GM18858 (cell line): ENCODE measurements at regions not wholly inside any gene's neighbourhood (a gene's known extent, or its start where the extent isn't known, plus 50 kb on each side); places are given as distances from the start of the nearest gene placed in this dataset.

Experiments
- ATAC-seq: cut with Tn5 transposase; IDR thresholded peaks from one replicate; pipeline ENCODE4 v1.9.1; 2021; ENCODE audit not compliant: unreplicated experiment

- ATAC-seq, result no peak
Observed at GRCh38 chr9:106632621-106633020, 230.3 kb upstream of the ZNF462 start.

GRCh38 chr9:106634183-106634582, 228.8 kb upstream of the ZNF462 start:
- ATAC-seq, result no peak

- no peak for ATAC-seq
Observed at GRCh38 chr9:106634641-106635040, 228.3 kb upstream of the ZNF462 start.

- ATAC-seq, result no peak
Observed at GRCh38 chr9:106637486-106637885, 225.5 kb upstream of the ZNF462 start.

DNA sequence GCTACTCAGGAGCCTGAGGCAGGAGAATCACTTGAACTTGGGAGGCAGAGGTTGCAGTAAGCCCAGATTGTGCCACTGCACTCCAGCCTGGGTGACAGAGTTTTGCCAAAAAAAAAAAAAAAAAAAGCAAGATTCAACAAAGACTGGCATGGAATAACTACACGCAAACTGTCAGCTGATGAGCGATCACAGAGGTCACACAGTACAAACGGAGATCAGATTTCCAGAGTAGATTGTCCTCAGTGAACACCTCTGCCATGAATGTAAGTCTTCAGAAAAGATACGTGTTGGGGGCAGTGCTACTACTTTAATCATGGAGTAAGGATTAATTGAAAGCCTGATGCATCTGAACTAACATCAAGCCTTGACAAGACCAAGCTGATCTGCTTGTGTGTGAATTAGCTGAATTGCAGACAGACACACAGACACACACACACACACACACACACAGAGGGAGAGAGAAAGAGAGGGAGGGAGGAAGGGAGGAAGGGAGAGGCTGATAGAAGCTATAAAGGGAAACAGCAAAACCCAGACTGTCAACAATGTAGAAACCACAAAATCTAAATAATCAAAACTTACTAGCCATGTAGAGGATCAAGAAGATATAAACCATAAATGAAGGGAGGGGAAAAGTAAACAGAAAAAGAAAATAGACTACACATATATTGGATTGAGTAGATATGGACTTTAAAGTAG, 222.9 kb upstream of the ZNF462 start:
- no peak for ATAC-seq

DNA sequence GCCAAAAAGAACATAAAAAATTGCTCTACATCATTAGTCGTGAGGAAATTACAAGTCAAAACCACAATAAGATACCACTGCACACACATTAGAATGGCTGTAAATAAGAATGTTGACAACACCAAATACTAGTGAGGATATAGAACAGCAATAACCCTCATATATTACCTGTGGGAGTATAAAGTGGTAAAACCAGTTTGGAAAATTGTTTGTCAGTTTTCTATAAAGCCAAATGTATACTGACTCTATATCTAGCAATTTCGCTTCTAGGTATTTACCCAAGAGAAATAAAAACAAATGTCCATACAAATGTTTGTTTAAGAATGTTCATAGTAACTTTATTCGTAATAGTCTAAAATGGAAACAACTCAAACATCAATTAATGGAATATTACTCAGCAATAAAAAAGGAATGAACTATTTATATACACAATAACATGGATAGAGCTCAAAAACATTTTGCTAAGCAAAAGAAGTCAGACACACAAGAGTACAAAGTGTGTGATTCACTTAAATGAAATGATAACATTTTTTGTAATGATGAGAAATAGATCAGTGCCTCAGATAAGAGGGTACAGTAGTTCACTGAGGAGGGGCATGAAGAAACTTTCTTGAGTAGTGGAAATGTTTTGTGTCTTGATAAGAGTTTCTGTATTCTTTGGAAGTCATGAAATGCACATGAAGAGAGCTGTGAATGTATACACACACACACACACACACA, 219.6 kb upstream of the ZNF462 start:
- no peak for ATAC-seq

DNA sequence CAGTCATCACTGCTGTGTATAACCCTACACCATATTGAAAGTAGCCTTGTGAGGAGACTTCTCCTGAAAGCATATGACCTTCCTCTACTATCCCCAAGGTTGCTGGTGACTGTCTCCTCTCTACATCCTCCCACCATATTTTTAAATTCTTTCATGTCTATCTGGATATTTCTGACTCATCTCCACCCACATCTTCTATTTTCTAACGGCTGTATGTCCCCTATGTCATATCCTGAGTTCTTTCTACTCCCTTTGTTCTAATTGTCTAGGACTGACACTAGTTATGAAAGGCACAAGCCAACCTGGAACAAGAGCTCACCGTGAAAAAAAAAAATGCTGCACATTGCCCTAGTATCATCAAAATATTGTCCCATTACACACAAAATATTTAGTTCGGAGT, 218.3 kb upstream of the ZNF462 start:
- ATAC-seq, result no peak

GRCh38 chr9:106648799-106649198, 214.2 kb upstream of the ZNF462 start:
- ATAC-seq, result no peak

DNA sequence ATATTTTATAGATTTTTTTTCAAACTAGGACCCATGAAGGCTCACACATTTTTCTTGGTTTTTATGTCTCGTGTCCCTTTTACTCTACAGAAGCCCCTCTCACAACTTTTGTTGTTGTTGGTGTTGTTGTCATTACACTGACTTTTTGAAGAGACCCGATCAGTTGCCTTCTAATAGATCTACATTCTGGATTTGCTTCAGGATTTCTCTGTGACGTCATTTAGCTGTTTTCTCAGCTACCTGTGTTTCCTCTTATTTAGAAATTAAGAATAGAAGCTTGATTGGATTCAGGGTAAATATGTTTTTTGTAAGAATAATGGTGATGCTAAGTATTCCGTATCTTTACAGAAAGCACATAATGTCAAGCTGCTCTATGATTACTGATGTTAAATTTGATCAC, 213.3 kb upstream of the ZNF462 start:
- ATAC-seq, result no peak

DNA sequence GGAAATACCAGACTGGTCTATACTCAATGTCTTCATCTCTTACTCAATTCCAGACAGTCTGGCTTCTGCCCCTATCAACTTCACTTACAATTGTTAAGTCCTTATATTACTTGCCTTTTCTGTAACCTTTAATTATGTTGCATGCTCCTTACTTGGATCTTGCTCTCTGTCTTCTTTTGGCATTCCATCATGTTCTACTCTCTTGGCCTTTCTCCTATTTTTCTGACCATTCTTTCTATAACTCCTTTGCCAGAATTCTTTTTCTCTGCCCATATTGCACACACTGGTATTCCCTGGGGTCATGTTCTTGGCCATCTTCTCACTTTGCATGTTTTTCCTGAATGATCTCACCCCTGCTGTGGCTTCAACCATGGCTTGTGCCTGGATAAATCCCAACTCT, 209.8 kb upstream of the ZNF462 start:
- ATAC-seq, result no peak

GRCh38 chr9:106655966-106656365, 207.0 kb upstream of the ZNF462 start:
- no peak for ATAC-seq

- no peak for ATAC-seq
Observed at GRCh38 chr9:106657926-106658325, 205.0 kb upstream of the ZNF462 start.

DNA sequence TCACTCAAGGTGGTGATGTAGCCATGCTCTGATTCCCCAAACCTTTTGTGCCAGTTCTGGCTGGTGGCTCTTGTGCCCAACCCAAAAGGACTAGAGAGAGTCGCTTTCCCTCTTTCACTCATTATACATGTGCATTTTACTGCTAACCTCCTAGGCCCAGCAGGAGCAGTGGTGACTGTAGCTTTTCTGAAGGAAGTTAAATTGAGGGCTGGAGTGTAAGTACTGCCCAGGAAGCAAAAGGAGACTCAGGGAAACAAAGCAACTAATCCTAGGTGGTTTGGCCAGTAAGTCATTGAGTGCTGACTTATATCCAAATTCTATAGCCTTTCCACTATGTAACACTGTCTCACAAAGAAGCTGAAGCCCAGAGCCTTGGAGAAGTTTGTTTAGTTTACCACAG, 194.4 kb upstream of the ZNF462 start:
- ATAC-seq, result no peak

DNA sequence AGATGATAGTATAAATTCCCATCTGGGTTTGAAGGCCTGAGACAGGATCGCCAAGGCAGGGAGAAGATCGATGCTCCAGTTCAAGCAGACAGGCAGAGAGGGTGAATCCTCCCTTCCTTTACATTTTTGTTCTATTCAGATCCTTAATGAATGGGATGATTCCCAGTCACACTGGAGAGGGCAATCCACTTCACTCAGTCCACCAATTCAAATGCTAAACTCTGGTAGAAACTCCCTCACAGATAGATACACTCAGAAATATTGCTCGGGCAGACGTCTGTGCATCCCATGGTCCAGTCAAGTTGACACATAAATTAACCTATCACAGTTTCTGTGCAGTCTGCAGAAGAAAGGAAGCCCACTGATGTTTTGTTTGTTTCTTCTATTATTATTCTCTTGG, 193.1 kb upstream of the ZNF462 start:
- ATAC-seq, result no peak

DNA sequence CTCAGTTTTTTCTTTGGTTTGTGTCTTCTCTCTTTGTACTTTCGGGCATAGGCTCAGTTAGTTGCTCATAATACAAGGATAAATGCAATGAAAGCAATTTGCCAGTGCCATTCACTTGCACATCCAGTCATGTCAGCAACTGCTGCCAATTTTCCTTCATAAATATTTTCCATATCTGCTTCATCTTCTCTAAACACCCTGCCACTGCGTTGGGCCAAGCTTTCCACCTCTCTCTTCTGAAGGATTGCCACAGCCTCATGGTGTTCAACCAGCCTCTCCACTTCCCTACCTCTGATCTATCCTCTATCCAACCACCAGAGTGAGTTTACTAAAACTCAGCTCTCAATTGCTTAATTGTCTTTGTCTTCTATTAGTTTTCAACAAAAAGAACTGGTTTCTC, 192.5 kb upstream of the ZNF462 start:
- ATAC-seq, result no peak

- no peak for ATAC-seq
Observed at GRCh38 chr9:106675780-106676179, 187.2 kb upstream of the ZNF462 start.

- ATAC-seq, result no peak
Observed at GRCh38 chr9:106677374-106677773, 185.6 kb upstream of the ZNF462 start.

DNA sequence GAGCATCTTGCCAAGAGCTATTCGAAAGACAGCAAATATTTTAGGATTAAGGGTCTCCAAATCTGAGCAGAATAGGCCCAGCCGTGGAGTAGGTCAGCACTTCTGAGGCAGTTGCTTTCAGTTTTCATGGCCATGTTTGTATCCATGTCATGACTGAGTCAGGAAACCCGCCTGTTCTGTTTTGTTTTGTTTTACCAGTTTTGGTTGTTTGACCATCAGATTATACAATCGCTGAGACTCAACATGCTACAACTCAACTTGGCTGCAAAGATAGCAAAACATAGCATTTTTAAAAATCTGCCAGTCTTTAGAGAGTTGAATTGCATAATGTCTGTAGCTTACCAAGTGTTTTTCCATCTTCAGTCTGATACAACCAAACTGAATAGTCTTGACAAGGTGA, 185.1 kb upstream of the ZNF462 start:
- ATAC-seq, result no peak

DNA sequence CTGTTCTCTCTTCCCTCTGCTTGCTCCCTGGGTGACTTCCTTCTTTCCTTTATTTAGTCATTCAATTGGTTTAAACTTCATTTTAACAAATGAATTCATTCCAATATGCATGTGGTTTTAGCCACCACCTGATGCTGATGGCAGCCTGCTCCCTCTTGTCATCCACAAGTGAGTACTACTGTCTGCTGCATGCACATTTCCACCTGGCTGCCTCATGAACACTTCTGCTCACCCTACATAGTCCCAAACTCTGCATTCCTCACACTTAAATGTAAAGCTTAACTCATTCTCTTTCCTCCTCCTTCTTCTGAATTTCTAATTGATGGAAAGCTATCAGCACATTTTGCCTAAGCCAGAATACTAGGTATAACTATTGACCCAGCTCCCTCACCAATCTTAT, 184.7 kb upstream of the ZNF462 start:
- no peak for ATAC-seq

DNA sequence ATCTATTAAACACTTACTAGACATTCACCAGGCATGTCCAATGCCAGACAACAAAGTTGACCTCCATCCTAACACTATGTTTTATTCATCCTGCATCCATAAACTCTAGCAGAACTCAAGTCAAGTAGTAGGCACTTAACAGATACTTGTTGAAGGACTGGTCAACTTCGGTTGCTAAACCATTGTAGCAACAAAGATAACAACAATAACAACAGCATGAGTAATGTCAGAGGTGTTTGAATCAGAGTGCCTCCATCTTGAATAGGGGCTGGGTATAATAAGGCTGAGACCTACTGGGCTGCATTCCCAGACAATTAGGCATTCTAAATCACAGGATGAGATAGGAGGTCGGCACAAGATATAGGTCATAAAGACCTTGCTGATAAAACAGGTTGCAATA, 180.5 kb upstream of the ZNF462 start:
- no peak for ATAC-seq

DNA sequence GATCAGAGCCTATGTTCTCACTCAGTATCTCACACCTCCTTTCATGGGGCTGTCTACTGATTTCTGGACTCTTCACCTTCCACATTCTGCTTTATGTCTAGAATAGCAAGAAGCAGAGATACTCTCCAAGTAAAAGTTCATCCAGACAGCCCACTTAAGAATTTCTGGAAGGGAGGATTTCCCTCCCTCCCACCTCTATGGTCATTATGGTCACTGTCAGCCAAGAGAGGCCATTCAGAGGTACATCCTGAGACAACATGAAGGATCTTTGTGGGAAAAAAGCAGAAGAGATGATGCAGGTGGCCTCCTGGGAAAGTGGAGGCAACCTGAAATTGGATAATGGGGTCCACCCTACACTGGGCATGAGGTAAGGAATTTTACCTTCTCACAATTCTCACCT, 179.5 kb upstream of the ZNF462 start:
- ATAC-seq, result no peak

DNA sequence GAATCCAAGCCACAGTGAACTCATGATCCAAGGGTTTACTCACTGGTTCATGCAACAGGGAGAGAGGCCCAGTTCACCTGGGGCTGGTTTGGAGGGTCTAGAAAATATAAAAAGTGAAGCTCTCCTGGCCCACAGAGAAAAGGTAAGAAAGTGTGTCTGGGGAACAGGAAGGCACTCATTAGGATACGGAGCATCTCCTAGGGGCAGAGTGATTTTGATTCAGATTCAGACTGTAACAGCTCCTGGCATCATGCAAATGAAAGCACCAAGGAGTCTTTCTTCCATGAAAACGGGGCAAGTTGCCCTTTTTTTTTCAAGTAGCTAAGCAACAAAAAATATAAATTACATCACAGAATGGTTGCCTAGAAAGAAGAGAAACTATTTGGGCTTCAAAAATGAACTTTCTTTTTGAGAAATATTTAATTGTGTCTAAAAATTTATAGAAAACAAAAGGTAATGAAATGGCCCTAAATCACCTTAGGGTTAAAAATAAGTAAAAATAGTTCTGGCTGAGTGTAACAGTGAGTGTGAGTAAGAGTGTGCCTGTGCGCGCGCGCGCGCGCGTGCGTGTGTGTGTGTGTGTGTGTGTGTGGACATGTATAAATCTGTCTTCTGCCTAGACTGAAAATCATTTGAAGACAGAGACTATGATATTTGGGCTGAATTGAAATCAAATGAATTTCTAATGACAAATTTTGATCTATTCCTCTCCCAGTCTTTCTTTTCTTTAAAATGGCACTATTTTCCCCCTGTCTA, 177.8 kb upstream of the ZNF462 start:
- ATAC-seq, result no peak
